HCT116 (cell line): ENCODE measurements at regions not wholly inside any gene's neighbourhood (a gene's known extent, or its start where the extent isn't known, plus 50 kb on each side); places are given as distances from the start of the nearest gene placed in this dataset.
A peak's percentile ranks its signal among the peaks of the same experiment; 100 is the strongest.

Experiments used
- ATAC-seq: fragments of 200-7000 bp; cut with Tn5 transposase; 2 replicates; pipeline ENCODE4 v1.9.1; 2020; ENCODE audit warnings: mild to moderate bottlenecking, moderate library complexity
- BruUV-seq: library from RNA; stranded (reverse); fragments of 400-500 nt; replicated peaks from 2 replicates; lab custom pipeline; 2021; lab: Mats Ljungman, UMichigan
- CTCF ChIA-PET: fragments of 300-600 bp; sonication (Branson Sonifier 250); formaldehyde crosslinking; loops from one replicate; lab custom pipeline; 2021; ENCODE audit warnings: antibody characterized with exemption; lab: Charles Lee
- POLR2A ChIA-PET: fragments of 300-600, 350-600 bp; sonication (Branson Sonifier 250); formaldehyde crosslinking; loops from one replicate; lab custom pipeline; 2021; ENCODE audit warnings: antibody characterized with exemption; lab: Charles Lee
- RAD21 ChIA-PET, 2 experiments: fragments of 300-600 bp; sonication (Branson Sonifier 250); formaldehyde crosslinking; loops; one replicate each; lab custom pipeline; 2023; ENCODE audit warnings: low total read pairs in 2 of 2; ENCODE audit not compliant: uncharacterized antibody in 2 of 2, unreplicated experiment in 2 of 2, low non-redundant PET in 1 of 2; lab: Charles Lee
- DNase-seq: peaks from one replicate; pipeline ENCODE4 v3.0.0-alpha.2; 2010; ENCODE audit warnings: low read depth, low spot score
- H2AFZ ChIP-seq: fragments of 200-600 bp; shearing (Covaris generic), sonication (generic); 2 replicates; pipeline ENCODE4 v1.6.1; 2017; ENCODE audit warnings: low read depth, mixed run types, mixed read lengths, antibody characterized with exemption, low read length; ENCODE audit not compliant: poor library complexity, severe bottlenecking
- H3K27ac ChIP-seq: 2 replicates; pipeline ENCODE4 v1.5.1; 2012; ENCODE audit warnings: low read depth, low read length
- H3K27me3 ChIP-seq: fragments of 200-600 bp; sonication (generic); 2 replicates; pipeline ENCODE4 v1.6.1; 2016; ENCODE audit warnings: mixed run types, low read length, mixed read lengths; ENCODE audit not compliant: insufficient read depth
- H3K36me3 ChIP-seq, 2 experiments: fragments of 200-500 bp in 1 of 2; fragments of 200-600 bp in 1 of 2; sonication (Bioruptor generic) in 1 of 2; sonication (generic) in 1 of 2; 2 replicates each; pipeline versions ENCODE4 v1.5.1 to v1.6.1; 2014 to 2016; ENCODE audit warnings: low read length in 2 of 2, inconsistent platforms in 1 of 2, mixed read lengths in 1 of 2, mixed run types in 1 of 2; ENCODE audit not compliant: insufficient read depth in 2 of 2, control insufficient read depth in 1 of 2
- H3K4me1 ChIP-seq, 2 experiments: fragments of 200-600 bp in 1 of 2; sonication (generic) in 1 of 2; 2 replicates each; pipeline versions ENCODE4 v1.5.1 to v1.6.1; 2012 to 2017; ENCODE audit warnings: low read length in 2 of 2, inconsistent platforms in 1 of 2, mild to moderate bottlenecking in 1 of 2, mixed read lengths in 1 of 2, mixed run types in 1 of 2, moderate library complexity in 1 of 2; ENCODE audit not compliant: insufficient read depth in 2 of 2, control insufficient read depth in 1 of 2
- H3K4me2 ChIP-seq: fragments of 200-600 bp; sonication (generic); 2 replicates; pipeline ENCODE4 v1.6.1; 2017; ENCODE audit warnings: mixed run types, low read length, mixed read lengths
- H3K4me3 ChIP-seq, 2 experiments: fragments of 200-600 bp in 1 of 2; sonication (generic) in 1 of 2; replicated peaks in 1 of 2; 2 replicates each; pipeline ENCODE4 v1.5.1; 2011 to 2016; ENCODE audit warnings: low read length in 2 of 2, control low read depth in 1 of 2, low read depth in 1 of 2, mild to moderate bottlenecking in 1 of 2, mixed read lengths in 1 of 2, mixed run types in 1 of 2
- H3K79me2 ChIP-seq: fragments of 200-600 bp; sonication (generic); 2 replicates; pipeline ENCODE4 v1.6.1; 2017; ENCODE audit warnings: mild to moderate bottlenecking, mixed run types, low read length, moderate library complexity, mixed read lengths; ENCODE audit not compliant: insufficient read depth
- H3K9ac ChIP-seq: fragments of 200-600 bp; sonication (generic); 2 replicates; pipeline ENCODE4 v1.6.1; 2016; ENCODE audit warnings: low read length, mixed read lengths
- H3K9me2 ChIP-seq: fragments of 200-600 bp; sonication (generic), shearing (Covaris generic); 2 replicates; pipeline ENCODE4 v1.6.1; 2017; ENCODE audit warnings: mixed run types, mild to moderate bottlenecking, moderate library complexity; ENCODE audit not compliant: insufficient read depth
- H3K9me3 ChIP-seq, 2 experiments: fragments of 200-500 bp in 1 of 2; fragments of 200-600 bp in 1 of 2; sonication (Bioruptor generic) in 1 of 2; sonication (generic) in 1 of 2; 2 replicates each; pipeline ENCODE4 v1.6.1; 2014 to 2017; ENCODE audit warnings: low read length in 2 of 2, mixed read lengths in 2 of 2, inconsistent platforms in 1 of 2, low read depth in 1 of 2, mild to moderate bottlenecking in 1 of 2, mixed run types in 1 of 2, moderate library complexity in 1 of 2; ENCODE audit not compliant: control insufficient read depth in 1 of 2, insufficient read depth in 1 of 2
- H4K20me1 ChIP-seq: fragments of 200-600 bp; sonication (generic), shearing (Covaris generic); 2 replicates; pipeline ENCODE4 v1.6.1; 2017; ENCODE audit warnings: mixed run types, mild to moderate bottlenecking, moderate library complexity; ENCODE audit not compliant: insufficient read depth
- CBX3 ChIP-seq: IDR thresholded peaks from 2 replicates; pipeline ENCODE4 v1.6.1; 2012; ENCODE audit warnings: low read depth
- CEBPB ChIP-seq: IDR thresholded peaks from 2 replicates; pipeline ENCODE4 v1.6.1; 2012; ENCODE audit warnings: low read depth
- CTCF ChIP-seq, 3 experiments: fragments of 200-600 bp in 1 of 3; sonication (generic) in 1 of 3; IDR thresholded peaks in 2 of 3; conservative IDR thresholded peaks in 1 of 3; 2 replicates each; pipeline ENCODE4 v1.5.1; 2012 to 2017; ENCODE audit warnings: low read depth in 2 of 3, low read length in 2 of 3, antibody characterized with exemption in 1 of 3, borderline replicate concordance in 1 of 3, control low read depth in 1 of 3, mild to moderate bottlenecking in 1 of 3, mixed read lengths in 1 of 3, mixed run types in 1 of 3, moderate library complexity in 1 of 3; ENCODE audit not compliant: insufficient read depth in 1 of 3
- ELF1 ChIP-seq: IDR thresholded peaks from 2 replicates; pipeline ENCODE4 v1.6.1; 2012; ENCODE audit warnings: low read depth, borderline replicate concordance
- EZH2phosphoT487 ChIP-seq: fragments of 200-600 bp; IDR thresholded peaks from 2 replicates; pipeline ENCODE4 v1.6.1; 2018; ENCODE audit warnings: antibody characterized with exemption, borderline replicate concordance
- FOSL1 ChIP-seq: IDR thresholded peaks from 2 replicates; pipeline ENCODE4 v1.6.1; 2012; ENCODE audit warnings: low read depth
- JUND ChIP-seq: IDR thresholded peaks from 2 replicates; pipeline ENCODE4 v1.6.1; 2012
- MAX ChIP-seq: IDR thresholded peaks from 2 replicates; pipeline ENCODE4 v1.6.1; 2012
- POLR2A ChIP-seq: IDR thresholded peaks from 2 replicates; pipeline ENCODE4 v1.7.0; 2011; ENCODE audit warnings: borderline replicate concordance; ENCODE audit not compliant: insufficient read depth, insufficient read length; ENCODE audit errors: extremely low read depth
- POLR2AphosphoS5 ChIP-seq: IDR thresholded peaks from 2 replicates; pipeline ENCODE4 v1.6.1; 2011; ENCODE audit warnings: mild to moderate bottlenecking, low read depth, low read length, moderate library complexity
- REST ChIP-seq: IDR thresholded peaks from 2 replicates; pipeline ENCODE4 v1.6.1; 2012; ENCODE audit warnings: low read depth
- SP1 ChIP-seq: IDR thresholded peaks from 2 replicates; pipeline ENCODE4 v1.6.1; 2012; ENCODE audit warnings: low read depth
- YY1 ChIP-seq: IDR thresholded peaks from 2 replicates; pipeline ENCODE4 v1.6.1; 2011; ENCODE audit warnings: low read length, low read depth, moderate library complexity, mild to moderate bottlenecking; ENCODE audit not compliant: insufficient replicate concordance; ENCODE audit errors: extremely low read depth
- ZBTB33 ChIP-seq: IDR thresholded peaks from 2 replicates; pipeline ENCODE4 v1.6.1; 2011; ENCODE audit warnings: mild to moderate bottlenecking, low read length, moderate library complexity; ENCODE audit not compliant: insufficient replicate concordance; ENCODE audit errors: extremely low read depth
- ZFX ChIP-seq: fragments of 450-650 bp; IDR thresholded peaks from 2 replicates; pipeline ENCODE4 v1.6.1; 2017
- ZNF274 ChIP-seq: fragments of 200-500 bp; sonication (Bioruptor generic); IDR thresholded peaks from 2 replicates; pipeline ENCODE4 v1.6.1; 2014; ENCODE audit warnings: mild to moderate bottlenecking, low read depth, low read length, inconsistent platforms
- intact Hi-C: fragments of 100-400 bp; cut with micrococcal nuclease; formaldehyde crosslinking; loops from 2 replicates; pipeline ENCODE4 v1.10.0; 2022

GRCh38 chr4:74631988-74632387 lies 162.3 kb downstream of the BTC start:
- intact Hi-C loops, result no loop called here
- peaks cover 22% of the 10 kb centered on the region for H3K79me2 ChIP-seq
- ChIA-PET RAD21 (interaction anchor here in 1 of 2 experiments (0.6 kb wide), 1 partner anchor 98 kb away, joined by 3 read pairs; no protein-coding TSS in a partner anchor), CTCF (interaction anchor here (0.6 to 1.0 kb wide), 2 partner anchors 9 to 44 kb away, joined by 3 to 5 read pairs; no protein-coding TSS in a partner anchor), POLR2A (interaction anchor here (0.8 to 2.5 kb wide), 17 partner anchors 9 to 443 kb away, joined by 3 to 13 read pairs (median 5); partner anchors contain the start of gene AREG)
- no peaks in the 10 kb centered on the region for H3K27me3 ChIP-seq
- H3K4me2 ChIP-seq, result peak overlapping the region; percentile 66
- no peaks in the 10 kb centered on the region; a peak in 1 of 4 replicates for H3K36me3 ChIP-seq
- ATAC-seq, result no peak
- H3K9me3 ChIP-seq, result no peaks in the 10 kb centered on the region
- TF ChIP-seq POLR2A (no peak), JUND (no peak), ZBTB33 (no peak), ELF1 (no peak), YY1 (no peak), ZFX (no peak), SP1 (no peak), FOSL1 (no peak), POLR2AphosphoS5 (no peak), MAX (no peak), CEBPB (no peak), ZNF274 (no peak), CBX3 (no peak), CTCF (IDR thresholded peaks at IDR 0.05 in 2 of 3, conservative IDR thresholded peaks at IDR 0.05 in 1 of 3; ENCODE audit: borderline replicate concordance in 1 of 3, insufficient read depth in 1 of 3, low read depth in 2 of 3, low read length in 2 of 3) (no peak), EZH2phosphoT487 (no peak), REST (no peak)
- no peak for DNase-seq
- H3K9me2 ChIP-seq, result no peaks in the 10 kb centered on the region
- H3K27ac ChIP-seq, result peak overlapping the region; percentile 94
- no peaks in the 10 kb centered on the region for H4K20me1 ChIP-seq
- H3K9ac ChIP-seq, result peak overlapping the region; percentile 64
- H2AFZ ChIP-seq, result no peak overlapping the region
- H3K4me1 ChIP-seq, result peaks cover 85 to 99% of the 10 kb centered on the region in 2 experiments
- no peak overlapping the region; a peak in 1 of 4 replicates for H3K4me3 ChIP-seq
- BruUV-seq, result TSS peak; percentile 76
